ENCODE measurements at regions not wholly inside any gene's neighbourhood (a gene's known extent, or its start where the extent isn't known, plus 50 kb on each side); places are given as distances from the start of the nearest gene placed in this dataset.

DNA sequence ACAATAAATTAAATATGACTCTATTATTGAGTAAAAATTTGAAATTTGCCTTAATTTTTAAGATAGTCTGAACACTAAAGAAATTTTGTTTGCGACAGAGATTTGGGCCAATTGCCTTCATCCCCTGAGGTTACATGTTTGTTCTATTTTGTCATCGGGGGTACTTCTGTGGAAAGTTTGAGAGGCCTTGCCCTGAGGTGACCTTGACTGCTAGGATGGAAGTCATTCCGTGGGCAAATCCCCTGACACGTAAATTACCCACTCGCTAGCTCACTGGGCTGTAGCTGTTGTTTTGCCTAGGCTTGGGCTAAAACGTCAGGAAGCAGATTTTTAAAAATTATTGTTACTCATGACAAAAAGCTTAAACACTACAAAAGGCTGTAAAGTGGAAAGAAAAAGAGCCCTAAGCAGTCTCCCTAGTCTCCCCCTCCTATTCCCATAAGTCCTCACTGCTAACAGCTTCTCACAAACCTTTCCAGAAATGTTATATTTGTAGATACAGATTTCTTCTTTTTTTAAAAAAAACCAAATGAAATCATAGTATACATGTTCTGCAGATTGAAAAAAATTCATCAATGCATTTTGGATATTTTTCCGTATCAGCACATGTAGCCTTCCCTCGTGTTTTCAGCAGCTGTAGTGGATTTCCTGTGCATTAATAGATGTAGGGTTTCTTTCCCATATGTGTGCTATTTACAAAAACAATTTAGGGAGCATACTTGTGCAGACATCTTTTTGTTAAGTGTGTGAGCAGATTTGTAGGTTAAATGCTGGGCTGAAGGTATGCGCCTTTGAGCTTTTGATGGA is 142.7 kb downstream of the MRPS6 start:
- TF ChIP-seq, protein P1, sequence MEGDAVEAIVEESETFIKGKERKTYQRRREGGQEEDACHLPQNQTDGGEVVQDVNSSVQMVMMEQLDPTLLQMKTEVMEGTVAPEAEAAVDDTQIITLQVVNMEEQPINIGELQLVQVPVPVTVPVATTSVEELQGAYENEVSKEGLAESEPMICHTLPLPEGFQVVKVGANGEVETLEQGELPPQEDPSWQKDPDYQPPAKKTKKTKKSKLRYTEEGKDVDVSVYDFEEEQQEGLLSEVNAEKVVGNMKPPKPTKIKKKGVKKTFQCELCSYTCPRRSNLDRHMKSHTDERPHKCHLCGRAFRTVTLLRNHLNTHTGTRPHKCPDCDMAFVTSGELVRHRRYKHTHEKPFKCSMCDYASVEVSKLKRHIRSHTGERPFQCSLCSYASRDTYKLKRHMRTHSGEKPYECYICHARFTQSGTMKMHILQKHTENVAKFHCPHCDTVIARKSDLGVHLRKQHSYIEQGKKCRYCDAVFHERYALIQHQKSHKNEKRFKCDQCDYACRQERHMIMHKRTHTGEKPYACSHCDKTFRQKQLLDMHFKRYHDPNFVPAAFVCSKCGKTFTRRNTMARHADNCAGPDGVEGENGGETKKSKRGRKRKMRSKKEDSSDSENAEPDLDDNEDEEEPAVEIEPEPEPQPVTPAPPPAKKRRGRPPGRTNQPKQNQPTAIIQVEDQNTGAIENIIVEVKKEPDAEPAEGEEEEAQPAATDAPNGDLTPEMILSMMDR (IDR thresholded peaks at IDR 0.05), result no peak
- no peak for TF ChIP-seq POLR2A (IDR thresholded peaks at IDR 0.05)
